H9 (cell line): ENCODE measurements at regions not wholly inside any gene's neighbourhood (a gene's known extent, or its start where the extent isn't known, plus 50 kb on each side); places are given as distances from the start of the nearest gene placed in this dataset.

Experiments
- DNase-seq: peaks from one replicate; pipeline ENCODE4 v3.0.0-alpha.2; 2017
- H2AFZ ChIP-seq: one replicate; pipeline ENCODE4 v1.6.1; 2013; ENCODE audit warnings: mild to moderate bottlenecking, low read length, control low read depth, moderate library complexity
- H2AK5ac ChIP-seq: 2 replicates; pipeline ENCODE4 v1.6.1; 2013; ENCODE audit warnings: low read length, control low read depth, mixed read lengths; ENCODE audit not compliant: insufficient read length
- H2BK120ac ChIP-seq: one replicate; pipeline ENCODE4 v1.6.1; 2013; ENCODE audit warnings: low read depth, mild to moderate bottlenecking, low read length, control low read depth, inconsistent platforms; ENCODE audit not compliant: poor library complexity, severe bottlenecking
- H2BK12ac ChIP-seq: 2 replicates; pipeline ENCODE4 v1.6.1; 2013; ENCODE audit warnings: low read length, control low read depth, mixed read lengths, low read depth; ENCODE audit not compliant: insufficient read length
- H2BK15ac ChIP-seq: 2 replicates; pipeline ENCODE4 v1.6.1; 2013; ENCODE audit warnings: low read depth, low read length, control low read depth
- H2BK20ac ChIP-seq: one replicate; pipeline ENCODE4 v1.6.1; 2013; ENCODE audit warnings: low read depth, mild to moderate bottlenecking, low read length, control low read depth, inconsistent platforms; ENCODE audit not compliant: poor library complexity, severe bottlenecking
- H2BK5ac ChIP-seq: 2 replicates; pipeline ENCODE4 v1.6.1; 2013; ENCODE audit warnings: low read length, control low read depth, mixed read lengths; ENCODE audit not compliant: insufficient read length
- H3K14ac ChIP-seq: 2 replicates; pipeline ENCODE4 v1.6.1; 2013; ENCODE audit warnings: low read length, control low read depth; ENCODE audit not compliant: insufficient read depth
- H3K18ac ChIP-seq: 2 replicates; pipeline ENCODE4 v1.6.1; 2013; ENCODE audit warnings: low read depth, mild to moderate bottlenecking, mixed read lengths, low read length, control low read depth; ENCODE audit not compliant: insufficient read length
- H3K23ac ChIP-seq: 2 replicates; pipeline ENCODE4 v1.6.1; 2013; ENCODE audit warnings: low read length, control low read depth, mixed read lengths, low read depth; ENCODE audit not compliant: insufficient read length
- H3K23me2 ChIP-seq: 2 replicates; pipeline ENCODE4 v1.6.1; 2013; ENCODE audit warnings: low read depth, mild to moderate bottlenecking, mixed read lengths, low read length, control low read depth; ENCODE audit not compliant: insufficient read length, poor library complexity, severe bottlenecking
- H3K27ac ChIP-seq: 2 replicates; pipeline ENCODE4 v1.5.1; 2013; ENCODE audit warnings: low read length, control low read depth, mixed read lengths, low read depth; ENCODE audit not compliant: insufficient read length
- H3K27me3 ChIP-seq: 2 replicates; pipeline ENCODE4 v1.6.1; 2013; ENCODE audit warnings: low read length, control low read depth, inconsistent platforms; ENCODE audit not compliant: insufficient read depth
- H3K4ac ChIP-seq: 2 replicates; pipeline ENCODE4 v1.6.1; 2013; ENCODE audit warnings: low read depth, mild to moderate bottlenecking, control low read depth, inconsistent platforms, low read length, moderate library complexity
- H3K4me1 ChIP-seq: 2 replicates; pipeline ENCODE4 v1.6.1; 2013; ENCODE audit warnings: low read length, control low read depth, inconsistent platforms; ENCODE audit not compliant: insufficient read depth
- H3K4me2 ChIP-seq: 2 replicates; pipeline ENCODE4 v1.6.1; 2013; ENCODE audit warnings: low read length, control low read depth, mixed read lengths; ENCODE audit not compliant: insufficient read length, insufficient read depth
- H3K56ac ChIP-seq: 2 replicates; pipeline ENCODE4 v1.6.1; 2013; ENCODE audit warnings: low read depth, mild to moderate bottlenecking, mixed read lengths, low read length, control low read depth; ENCODE audit not compliant: insufficient read length
- H3K79me1 ChIP-seq: 2 replicates; pipeline ENCODE4 v1.6.1; 2013; ENCODE audit warnings: low read depth, mild to moderate bottlenecking, moderate library complexity, low read length, control low read depth, inconsistent platforms; ENCODE audit not compliant: insufficient read depth, poor library complexity, severe bottlenecking
- H3K79me2 ChIP-seq: 2 replicates; pipeline ENCODE4 v1.6.1; 2013; ENCODE audit warnings: low read length, control low read depth, inconsistent platforms; ENCODE audit not compliant: insufficient read depth
- H3K9ac ChIP-seq: 2 replicates; pipeline ENCODE4 v1.6.1; 2013; ENCODE audit warnings: low read length, control low read depth, mixed read lengths; ENCODE audit not compliant: insufficient read length; ENCODE audit errors: extremely low read depth
- H3K9me3 ChIP-seq: one replicate; pipeline ENCODE4 v1.6.1; 2013; ENCODE audit warnings: low read depth, low read length, inconsistent platforms; ENCODE audit not compliant: control insufficient read depth
- H3T11ph ChIP-seq: one replicate; pipeline ENCODE4 v1.6.1; 2013; ENCODE audit warnings: mild to moderate bottlenecking, low read length, control low read depth, inconsistent platforms
- H4K20me1 ChIP-seq: one replicate; pipeline ENCODE4 v1.6.1; 2013; ENCODE audit not compliant: control insufficient read depth, insufficient read length, insufficient read depth
- H4K5ac ChIP-seq: 2 replicates; pipeline ENCODE4 v1.6.1; 2013; ENCODE audit warnings: low read depth, mild to moderate bottlenecking, mixed read lengths, low read length, control low read depth; ENCODE audit not compliant: insufficient read length
- H4K8ac ChIP-seq: replicated peaks from 2 replicates; pipeline ENCODE4 v1.6.1; 2013; ENCODE audit warnings: low read length, control low read depth, mixed read lengths, low read depth; ENCODE audit not compliant: insufficient read length
- H4K91ac ChIP-seq: 2 replicates; pipeline ENCODE4 v1.6.1; 2013; ENCODE audit warnings: low read depth, mild to moderate bottlenecking, moderate library complexity, mixed read lengths, low read length, control low read depth; ENCODE audit not compliant: insufficient read length
- H3K27ac Mint-ChIP-seq, 3 experiments: 2 replicates in 2 of 3; 3 replicates in 1 of 3; pipeline ENCODE4 v1.8.0; 2020 to 2021; ENCODE audit warnings: mixed read lengths in 3 of 3, mild to moderate bottlenecking in 1 of 3, moderate library complexity in 1 of 3
- H3K27me3 Mint-ChIP-seq: 2 replicates; pipeline ENCODE4 v1.8.0; 2021; ENCODE audit warnings: low read depth, mild to moderate bottlenecking, moderate library complexity, mixed read lengths
- H3K36me3 Mint-ChIP-seq, 3 experiments: 2 replicates in 2 of 3; 3 replicates in 1 of 3; pipeline ENCODE4 v1.8.0; 2020 to 2021; ENCODE audit warnings: low read depth in 3 of 3, mixed read lengths in 3 of 3; ENCODE audit not compliant: insufficient read depth in 1 of 3
- H3K4me1 Mint-ChIP-seq, 2 experiments: 2 replicates each; pipeline ENCODE4 v1.8.0; 2020; ENCODE audit warnings: mixed read lengths in 2 of 2
- H3K4me3 Mint-ChIP-seq, 2 experiments: 2 replicates in 1 of 2; 3 replicates in 1 of 2; pipeline ENCODE4 v1.8.0; 2020 to 2021; ENCODE audit warnings: mild to moderate bottlenecking in 2 of 2, mixed read lengths in 2 of 2, moderate library complexity in 1 of 2
- H3K9me3 Mint-ChIP-seq, 2 experiments: 2 replicates in 1 of 2; 3 replicates in 1 of 2; pipeline ENCODE4 v1.8.0; 2020; ENCODE audit warnings: mild to moderate bottlenecking in 2 of 2, mixed read lengths in 2 of 2, moderate library complexity in 1 of 2
- WGBS: extraction: QIAGEN DNeasy Blood & Tissue Kit; methylation state at CpG from one replicate; pipeline ENCODE4 v1.1.7; 2013; ENCODE audit warnings: missing lambda C conversion rate, low lambda C conversion rate, mixed read lengths; ENCODE audit not compliant: insufficient read length; ENCODE audit errors: extremely low coverage; 5-methylcytosine and 5-hydroxymethylcytosine counted together
- TF ChIP-seq, protein P1 (sequence below): fragments of 200-600 bp; sonication (generic); conservative IDR thresholded peaks from 3 replicates; pipeline ENCODE4 v1.8.0; 2021; ENCODE audit warnings: antibody characterized with exemption, mild to moderate bottlenecking

DNA sequence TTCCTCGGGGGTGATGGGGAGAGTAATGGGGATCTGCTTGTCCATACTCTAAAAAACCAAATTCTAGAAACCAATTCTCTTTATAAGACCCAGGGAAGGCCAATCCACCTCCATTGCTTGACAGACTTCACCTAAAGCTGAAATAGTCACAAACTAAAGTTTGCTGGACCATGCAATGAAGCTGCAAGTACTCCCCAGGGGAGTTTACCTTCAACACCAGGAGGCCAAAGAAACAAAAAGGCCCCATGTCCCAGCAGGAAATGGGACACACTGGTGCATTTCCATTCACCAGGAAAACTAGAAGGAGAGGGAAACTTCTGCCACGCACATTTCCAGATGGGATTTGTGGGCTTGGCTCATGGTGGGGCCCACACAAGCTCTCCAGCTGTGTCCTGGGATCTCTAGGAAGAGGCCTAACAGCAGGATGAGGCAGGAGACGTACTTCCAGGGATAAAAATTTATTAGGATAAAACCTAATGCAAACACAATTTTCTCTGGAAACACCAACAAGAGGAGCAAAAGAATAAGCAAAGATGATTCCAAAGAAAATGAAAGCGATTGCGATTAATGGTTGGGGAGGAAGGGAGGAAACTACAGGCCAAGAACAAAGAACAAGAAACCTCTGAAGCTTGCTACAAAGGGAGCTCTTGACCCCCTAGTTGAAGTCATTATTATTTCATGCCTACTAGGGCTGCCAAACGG is 238.0 kb upstream of the LRTM1 start:
- H2BK120ac ChIP-seq, result no peak overlapping the region
- TF ChIP-seq, protein P1, sequence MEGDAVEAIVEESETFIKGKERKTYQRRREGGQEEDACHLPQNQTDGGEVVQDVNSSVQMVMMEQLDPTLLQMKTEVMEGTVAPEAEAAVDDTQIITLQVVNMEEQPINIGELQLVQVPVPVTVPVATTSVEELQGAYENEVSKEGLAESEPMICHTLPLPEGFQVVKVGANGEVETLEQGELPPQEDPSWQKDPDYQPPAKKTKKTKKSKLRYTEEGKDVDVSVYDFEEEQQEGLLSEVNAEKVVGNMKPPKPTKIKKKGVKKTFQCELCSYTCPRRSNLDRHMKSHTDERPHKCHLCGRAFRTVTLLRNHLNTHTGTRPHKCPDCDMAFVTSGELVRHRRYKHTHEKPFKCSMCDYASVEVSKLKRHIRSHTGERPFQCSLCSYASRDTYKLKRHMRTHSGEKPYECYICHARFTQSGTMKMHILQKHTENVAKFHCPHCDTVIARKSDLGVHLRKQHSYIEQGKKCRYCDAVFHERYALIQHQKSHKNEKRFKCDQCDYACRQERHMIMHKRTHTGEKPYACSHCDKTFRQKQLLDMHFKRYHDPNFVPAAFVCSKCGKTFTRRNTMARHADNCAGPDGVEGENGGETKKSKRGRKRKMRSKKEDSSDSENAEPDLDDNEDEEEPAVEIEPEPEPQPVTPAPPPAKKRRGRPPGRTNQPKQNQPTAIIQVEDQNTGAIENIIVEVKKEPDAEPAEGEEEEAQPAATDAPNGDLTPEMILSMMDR, result no peak
- no peaks in the 10 kb centered on the region for H3K23me2 ChIP-seq
- no peak overlapping the region for H4K5ac ChIP-seq
- H3K14ac ChIP-seq, result no peak overlapping the region
- no peak overlapping the region for H3K18ac ChIP-seq
- H3K4ac ChIP-seq, result no peak overlapping the region
- no peak overlapping the region for H3K56ac ChIP-seq
- Mint-ChIP-seq H3K4me3 (no peak overlapping the region), H3K4me1 (peaks cover 4 to 8% of the 10 kb centered on the region in 2 experiments), H3K27me3 (no peaks in the 10 kb centered on the region), H3K36me3 (no peaks in the 10 kb centered on the region), H3K27ac (no peak overlapping the region; a peak in 1 of 7 replicates), H3K9me3 (peaks cover 0 to under 1% of the 10 kb centered on the region in 2 experiments; a peak in 2 of 5 replicates)
- H3K4me2 ChIP-seq, result no peak overlapping the region
- H4K8ac ChIP-seq, result no peak overlapping the region
- H2AFZ ChIP-seq, result no peak overlapping the region
- H3T11ph ChIP-seq, result no peak overlapping the region
- no peaks in the 10 kb centered on the region; the same call in 1 of the 2 replicates for H3K79me2 ChIP-seq
- no peak overlapping the region for H2BK12ac ChIP-seq
- no peak overlapping the region for H4K91ac ChIP-seq
- no peak overlapping the region for H2BK5ac ChIP-seq
- H3K9me3 ChIP-seq, result no peaks in the 10 kb centered on the region
- no peaks in the 10 kb centered on the region for H3K79me1 ChIP-seq
- H3K4me1 ChIP-seq, result no peaks in the 10 kb centered on the region
- DNase-seq, result no peak
- no peak overlapping the region for H3K27ac ChIP-seq
- H3K23ac ChIP-seq, result no peak overlapping the region
- no peaks in the 10 kb centered on the region for H3K27me3 ChIP-seq
- no peak overlapping the region for H2BK20ac ChIP-seq
- WGBS, result no CpG with 5 or more reads among the region's 6 CpGs
- no peaks in the 10 kb centered on the region for H4K20me1 ChIP-seq
- no peak overlapping the region for H3K9ac ChIP-seq
- H2BK15ac ChIP-seq, result no peak overlapping the region
- H2AK5ac ChIP-seq, result no peak overlapping the region
